NCI-H510A treated with DMSO at 0.1 percent for 48 hours (cell line): ENCODE measurements at regions not wholly inside any gene's neighbourhood (a gene's known extent, or its start where the extent isn't known, plus 50 kb on each side); places are given as distances from the start of the nearest gene placed in this dataset.

Source experiments
- DNase-seq: peaks from one replicate; lab custom pipeline; 2025; lab: John Stamatoyannopoulos, UW

DNA sequence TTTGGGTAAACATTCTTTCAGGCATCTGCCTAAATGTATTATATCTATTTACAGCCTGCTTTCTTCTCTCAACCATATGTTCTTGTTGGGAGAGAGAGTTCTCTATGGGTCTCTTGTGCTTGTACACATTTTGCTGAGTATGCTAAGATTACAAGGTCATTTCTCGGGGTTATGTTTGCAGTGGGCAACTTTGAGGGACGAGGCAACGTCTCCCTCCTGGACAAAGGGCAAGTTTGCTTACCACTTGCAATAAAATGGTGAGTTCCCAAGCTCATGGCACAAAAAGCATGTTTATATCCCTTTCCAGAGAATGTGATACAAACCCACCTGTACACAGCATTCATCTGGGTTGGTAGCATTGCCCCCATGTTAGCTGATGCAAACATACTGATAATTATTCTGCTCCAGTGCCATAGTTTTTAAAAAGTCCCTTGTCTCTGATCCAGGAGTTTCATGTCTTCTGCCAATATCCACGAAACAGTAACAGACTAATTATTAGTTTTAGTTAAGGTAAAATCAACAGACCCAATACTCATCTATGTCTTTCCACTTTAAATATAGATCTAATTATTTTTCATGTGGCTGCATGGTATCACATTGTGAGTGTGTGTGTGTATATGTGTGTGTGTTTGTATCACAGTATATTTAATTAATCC is 84.2 kb upstream of the MAPK4 start:
- DNase-seq, result no peak

DNA sequence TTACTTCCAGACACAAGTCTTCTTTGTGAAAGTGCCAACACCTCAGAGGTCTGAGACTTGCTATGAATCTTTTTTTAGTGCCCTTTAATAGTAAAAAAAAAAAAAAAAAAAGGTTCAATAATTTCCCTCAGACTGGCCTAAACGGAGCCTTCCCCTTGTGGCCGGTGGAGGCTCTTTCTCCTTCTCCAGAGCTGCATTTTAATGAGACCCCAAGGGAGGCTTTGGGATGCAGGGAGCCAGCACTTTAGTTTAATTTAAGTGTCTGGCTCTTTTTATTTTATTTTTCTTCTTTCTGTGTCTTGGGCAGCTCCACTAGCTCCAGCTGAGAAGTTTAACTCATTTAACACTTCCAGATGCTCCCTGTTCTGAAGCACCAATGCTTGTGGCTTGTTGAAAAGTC is 67.8 kb upstream of the MAPK4 start:
- DNase-seq, result no peak

DNA sequence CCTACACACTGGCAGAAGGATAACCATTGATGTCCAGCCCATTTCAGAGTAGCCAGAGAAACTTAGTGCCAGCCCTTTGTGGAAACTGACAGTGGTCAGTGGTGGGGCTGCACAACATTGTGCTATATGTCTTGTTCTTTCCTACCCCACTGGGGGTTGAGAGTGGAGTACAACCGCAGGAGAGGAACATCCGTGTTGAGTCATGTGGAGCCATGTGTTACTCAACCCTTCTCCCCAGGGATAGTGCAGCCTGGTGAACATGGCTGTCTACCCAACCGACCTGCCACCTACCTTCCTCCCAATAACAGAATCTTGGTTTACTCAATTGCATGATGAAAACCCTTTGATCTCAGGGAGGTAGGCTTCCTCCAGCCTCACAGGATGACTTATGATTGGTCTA is 65.3 kb upstream of the MAPK4 start:
- DNase-seq, result no peak

DNA sequence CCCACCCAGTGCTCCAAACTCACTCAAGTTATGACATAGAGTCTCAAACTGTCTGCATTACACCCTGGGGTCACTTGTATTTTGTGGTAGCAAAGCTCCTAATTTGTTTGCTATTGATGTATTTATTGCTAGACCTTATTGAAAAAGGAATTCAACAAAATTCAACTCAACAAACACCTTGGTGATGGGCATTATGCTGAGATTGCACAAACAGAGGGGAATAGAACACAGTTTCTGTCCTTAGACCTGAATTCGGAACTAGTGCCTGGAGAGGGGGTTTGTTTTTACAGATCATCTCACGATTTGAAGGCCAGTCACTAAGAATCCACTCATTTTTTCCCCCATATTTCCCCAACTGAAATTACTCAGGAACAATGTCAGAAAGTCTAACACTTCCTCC is 53.5 kb upstream of the MAPK4 start:
- DNase-seq, result no peak

DNA sequence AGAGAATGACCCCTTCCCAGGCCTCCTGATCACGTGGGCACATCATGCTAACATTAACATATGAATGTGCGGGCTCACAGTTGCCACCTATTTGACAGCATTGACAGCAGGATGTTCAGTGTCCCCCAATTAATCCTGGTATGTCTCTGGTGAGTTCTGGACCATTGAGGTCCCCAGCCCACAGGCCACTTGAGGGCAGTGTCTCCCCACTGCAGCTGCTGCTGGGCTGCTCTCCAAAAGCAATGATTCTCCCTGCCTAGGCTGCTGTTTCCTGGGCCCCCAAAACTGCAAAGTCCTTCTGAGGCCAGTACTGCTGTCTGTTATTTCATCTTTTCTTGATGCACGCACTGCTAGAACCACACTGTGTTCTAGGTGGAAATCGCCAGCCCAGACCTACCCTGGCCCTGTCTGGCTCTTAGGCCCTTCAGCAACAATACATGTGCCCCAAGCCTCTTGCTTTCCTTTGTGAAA is 52.7 kb upstream of the MAPK4 start:
- peak; percentile 3 for DNase-seq

DNA sequence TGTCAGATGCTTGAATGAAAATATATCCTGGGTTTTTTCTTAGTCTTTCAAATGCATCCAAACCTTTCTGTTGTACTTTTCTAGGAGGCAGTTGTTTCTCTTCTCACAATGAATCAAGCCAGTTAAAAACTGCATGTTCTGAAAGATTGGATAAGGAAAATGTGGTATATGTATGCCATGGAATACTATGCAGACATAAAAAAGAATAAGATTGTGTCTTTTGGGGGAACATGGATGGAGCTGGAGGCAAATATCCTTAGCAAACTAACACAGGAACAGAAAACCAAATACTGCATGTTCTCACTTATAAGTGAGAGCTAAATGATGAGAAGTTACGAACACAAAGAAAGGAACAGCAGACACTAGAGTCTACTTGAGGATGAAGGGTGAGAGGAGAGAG is 51.7 kb upstream of the MAPK4 start:
- DNase-seq, result no peak

DNA sequence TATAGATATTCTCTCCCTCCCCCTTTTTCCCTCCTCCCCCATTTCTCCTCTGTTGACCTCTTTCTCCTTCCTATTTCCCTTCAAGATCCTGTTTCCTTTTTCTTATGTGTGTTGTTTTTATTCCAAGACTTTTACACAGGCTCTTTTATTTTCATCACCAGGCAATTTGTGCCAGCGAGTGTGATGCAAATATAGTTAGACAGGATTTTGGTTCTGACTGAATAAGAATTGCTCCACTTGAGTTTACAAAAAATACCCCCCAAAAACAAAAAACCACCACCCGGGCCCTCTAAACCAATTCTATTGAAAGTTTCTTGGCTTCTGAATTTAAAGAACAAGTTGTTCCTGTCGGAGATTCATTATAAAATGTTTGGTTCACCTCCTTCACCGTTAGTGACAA is 50.9 kb upstream of the MAPK4 start:
- no peak for DNase-seq
